ENCODE measurements at regions not wholly inside any gene's neighbourhood (a gene's known extent, or its start where the extent isn't known, plus 50 kb on each side); places are given as distances from the start of the nearest gene placed in this dataset.

GRCh38 chr19:30313353-30313750 lies 58.8 kb upstream of the ZNF536 start:
- no peaks in the 10 kb centered on the region for H3K79me2 ChIP-seq (ENCODE audit: insufficient read depth, low read length)
- DNase-seq (ENCODE audit: low read depth, low spot score), result no peak
- TF ChIP-seq SIN3A (IDR thresholded peaks at IDR 0.05; ENCODE audit: low read depth) (no peak), POLR2AphosphoS5 (IDR thresholded peaks at IDR 0.05; ENCODE audit: low read depth, low read length) (no peak), SRF (IDR thresholded peaks at IDR 0.05; ENCODE audit: low read depth) (no peak), JUND (IDR thresholded peaks at IDR 0.05) (no peak), ATF3 (IDR thresholded peaks at IDR 0.05) (no peak), CBX3 (IDR thresholded peaks at IDR 0.05; ENCODE audit: low read depth) (no peak), ZNF274 (IDR thresholded peaks at IDR 0.05; ENCODE audit: low read depth, low read length) (no peak)
- ChIA-PET RAD21 (ENCODE audit: low non-redundant PET in 1 of 2, low total read pairs in 2 of 2, uncharacterized antibody in 2 of 2, unreplicated experiment in 2 of 2) (no interaction called here), CTCF (no interaction called here), POLR2A (no interaction called here)
- no peak overlapping the region for H3K4me2 ChIP-seq (ENCODE audit: low read length)
- H3K9ac ChIP-seq (ENCODE audit: low read length), result no peak overlapping the region
- H3K9me2 ChIP-seq (ENCODE audit: insufficient read depth), result no peaks in the 10 kb centered on the region
- no peaks in the 10 kb centered on the region for H3K9me3 ChIP-seq (ENCODE audit: control insufficient read depth in 1 of 2, insufficient read depth in 1 of 2, low read depth in 1 of 2, low read length in 2 of 2)
- H2AFZ ChIP-seq (ENCODE audit: low read depth, low read length, poor library complexity, severe bottlenecking), result no peak overlapping the region
- H4K20me1 ChIP-seq (ENCODE audit: insufficient read depth), result no peaks in the 10 kb centered on the region
- intact Hi-C loops (cut with micrococcal nuclease), result no loop called here
- BruUV-seq (replicated peaks), result no TSS peak
- no peak overlapping the region for H3K27ac ChIP-seq (ENCODE audit: low read depth, low read length)
- H3K36me3 ChIP-seq (ENCODE audit: control insufficient read depth in 1 of 2, insufficient read depth in 2 of 2, low read length in 2 of 2), result no peaks in the 10 kb centered on the region
- H3K4me1 ChIP-seq (ENCODE audit: control insufficient read depth in 1 of 2, insufficient read depth in 2 of 2, low read length in 2 of 2), result no peaks in the 10 kb centered on the region
- ATAC-seq, result no peak
- H3K27me3 ChIP-seq (ENCODE audit: insufficient read depth, low read length), result peaks cover 51% of the 10 kb centered on the region
- no peak overlapping the region for H3K4me3 ChIP-seq (replicated peaks in 1 of 2; ENCODE audit: low read depth in 1 of 2, low read length in 2 of 2)

GRCh38 chr19:30314056-30314804 lies 58.0 kb upstream of the ZNF536 start:
- Histone ChIP-seq H3K27me3 (ENCODE audit: insufficient read depth, low read length) (peaks cover 45% of the 10 kb centered on the region), H2AFZ (ENCODE audit: low read depth, low read length, poor library complexity, severe bottlenecking) (no peak overlapping the region), H3K4me1 (ENCODE audit: control insufficient read depth in 1 of 2, insufficient read depth in 2 of 2, low read length in 2 of 2) (no peaks in the 10 kb centered on the region), H4K20me1 (ENCODE audit: insufficient read depth) (no peaks in the 10 kb centered on the region), H3K9ac (ENCODE audit: low read length) (no peak overlapping the region), H3K36me3 (ENCODE audit: control insufficient read depth in 1 of 2, insufficient read depth in 2 of 2, low read length in 2 of 2) (no peaks in the 10 kb centered on the region), H3K79me2 (ENCODE audit: insufficient read depth, low read length) (no peaks in the 10 kb centered on the region), H3K9me2 (ENCODE audit: insufficient read depth) (no peaks in the 10 kb centered on the region), H3K27ac (ENCODE audit: low read depth, low read length) (no peak overlapping the region), H3K4me2 (ENCODE audit: low read length) (no peak overlapping the region), H3K4me3 (replicated peaks in 1 of 2; ENCODE audit: low read depth in 1 of 2, low read length in 2 of 2) (no peak overlapping the region), H3K9me3 (ENCODE audit: control insufficient read depth in 1 of 2, insufficient read depth in 1 of 2, low read depth in 1 of 2, low read length in 2 of 2) (no peaks in the 10 kb centered on the region)
- DNase-seq (ENCODE audit: low read depth, low spot score) (no peak), ATAC-seq (no peak)
- CTCF ChIA-PET, result no interaction called here
- POLR2A ChIA-PET, result no interaction called here
- RAD21 ChIA-PET (ENCODE audit: low non-redundant PET in 1 of 2, low total read pairs in 2 of 2, uncharacterized antibody in 2 of 2, unreplicated experiment in 2 of 2), result no interaction called here
- TF ChIP-seq TCF7L2 (IDR thresholded peaks at IDR 0.05; ENCODE audit: borderline replicate concordance, extremely low read depth, insufficient read depth, insufficient read length), result no peak
- TF ChIP-seq REST (IDR thresholded peaks at IDR 0.05; ENCODE audit: low read depth), result no peak
- TF ChIP-seq POLR2A (IDR thresholded peaks at IDR 0.05; ENCODE audit: borderline replicate concordance, extremely low read depth, insufficient read depth, insufficient read length), result no peak
- TF ChIP-seq JUND (IDR thresholded peaks at IDR 0.05), result no peak
- no peak for TF ChIP-seq ELF1 (IDR thresholded peaks at IDR 0.05; ENCODE audit: borderline replicate concordance, low read depth)
- no peak for TF ChIP-seq SIN3A (IDR thresholded peaks at IDR 0.05; ENCODE audit: low read depth)
- no peak for TF ChIP-seq ATF3 (IDR thresholded peaks at IDR 0.05)
- TF ChIP-seq CEBPB (IDR thresholded peaks at IDR 0.05; ENCODE audit: low read depth), result no peak
- intact Hi-C loops (cut with micrococcal nuclease), result no loop called here
- BruUV-seq (replicated peaks), result no TSS peak
